ENCODE measurements at regions not wholly inside any gene's neighbourhood (a gene's known extent, or its start where the extent isn't known, plus 50 kb on each side); places are given as distances from the start of the nearest gene placed in this dataset.

DNA sequence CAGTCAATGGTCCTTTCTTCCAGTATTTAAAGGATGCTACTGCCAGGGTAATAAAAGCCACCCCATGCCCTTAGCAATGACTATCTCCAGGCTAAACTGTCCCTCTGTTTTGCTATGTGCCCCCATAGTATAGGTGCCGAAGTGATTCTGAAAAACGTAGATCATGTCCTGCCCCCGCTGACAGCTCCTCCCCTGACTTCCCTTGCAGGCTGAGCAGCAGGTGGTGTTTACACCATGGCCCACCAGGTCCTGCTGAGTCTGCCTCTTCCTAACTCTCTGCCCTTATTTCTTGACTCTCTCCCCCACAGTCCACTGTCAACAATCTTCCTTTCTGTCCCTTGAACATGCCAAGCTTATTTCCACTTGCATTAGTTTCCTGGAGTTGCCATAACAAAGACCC is 352.5 kb upstream of the TSHZ2 start:
- no peak for DNase-seq

DNA sequence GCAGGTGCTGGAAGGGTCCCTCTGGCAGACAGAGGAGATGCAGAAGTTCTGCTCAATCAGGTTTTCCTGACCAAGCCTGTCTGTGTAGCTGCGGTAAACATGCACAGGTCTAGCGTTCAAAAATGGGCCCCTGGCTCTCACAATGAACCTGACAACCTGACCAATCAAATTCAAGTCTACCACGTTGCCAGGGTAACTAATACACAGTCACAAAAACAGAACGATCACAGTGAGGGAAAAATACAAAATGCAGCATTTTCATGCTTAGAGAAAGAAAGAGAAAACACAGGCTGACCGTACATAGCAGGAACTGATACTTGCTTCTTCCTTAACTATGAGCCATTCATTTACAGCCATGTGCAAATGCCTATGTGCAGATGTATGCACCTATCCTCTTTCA is 353.1 kb upstream of the TSHZ2 start:
- no peak for DNase-seq

GRCh38 chr20:52616629-52617028 is 355.5 kb upstream of the TSHZ2 start:
- no peak for DNase-seq

GRCh38 chr20:52614051-52614863 is 357.9 kb upstream of the TSHZ2 start:
- DNase-seq = no peak

- no peak for DNase-seq
Observed at GRCh38 chr20:52612046-52612632, 360.0 kb upstream of the TSHZ2 start.

DNA sequence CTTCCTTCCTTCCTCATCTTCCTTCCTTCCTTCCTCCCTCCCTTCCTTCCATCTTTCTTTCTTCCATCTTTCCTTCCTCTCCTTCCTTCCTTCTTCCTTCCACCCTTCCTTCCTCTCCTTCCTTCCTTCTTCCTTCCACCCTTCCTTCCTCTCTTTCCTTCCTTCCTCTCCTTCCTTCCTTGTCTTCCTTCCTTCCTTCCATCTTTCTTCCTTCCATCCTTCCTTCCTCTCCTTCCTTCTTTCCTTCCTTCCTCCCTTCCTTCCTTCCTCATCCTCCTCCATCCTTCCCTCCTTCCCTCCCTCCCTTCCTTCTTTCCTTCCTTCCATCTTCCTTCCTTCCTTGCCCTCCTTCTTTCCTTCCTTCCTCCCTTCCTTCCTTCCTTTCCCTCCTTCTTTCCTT is 361.4 kb upstream of the TSHZ2 start:
- no peak for DNase-seq

DNA sequence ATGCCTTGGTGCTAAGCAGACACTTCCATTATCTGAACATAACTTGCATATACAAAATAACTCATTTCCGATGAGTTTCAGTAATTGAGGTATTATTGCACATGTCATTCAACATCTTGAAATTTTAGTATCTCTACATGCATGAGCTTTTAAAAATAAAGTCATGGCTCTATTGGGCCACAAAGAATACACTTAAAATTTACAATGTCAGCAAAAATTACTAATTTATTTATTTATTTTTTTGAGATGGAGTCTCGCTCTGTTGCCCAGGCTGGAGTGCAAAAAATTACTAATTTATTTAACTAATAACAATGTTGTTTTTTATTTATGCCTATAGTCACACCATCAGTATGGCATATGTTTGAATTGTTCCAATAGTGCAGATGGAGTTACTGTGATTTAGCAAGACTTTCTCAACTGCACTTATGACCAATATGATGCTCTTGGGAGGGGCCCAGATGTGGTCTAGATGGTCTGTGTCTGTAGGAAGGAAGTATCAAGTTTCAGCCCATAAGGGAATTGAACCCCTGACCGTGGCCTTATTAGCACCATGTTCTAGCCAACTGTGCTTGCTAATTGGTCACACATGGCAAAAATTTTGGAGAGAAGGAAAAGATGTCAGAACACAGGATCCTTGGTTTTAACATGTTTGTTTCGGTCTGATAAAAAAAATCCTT is 370.7 kb upstream of the TSHZ2 start:
- DNase-seq = no peak

- DNase-seq = no peak
Observed at GRCh38 chr20:52596256-52596655, 375.9 kb upstream of the TSHZ2 start.

DNA sequence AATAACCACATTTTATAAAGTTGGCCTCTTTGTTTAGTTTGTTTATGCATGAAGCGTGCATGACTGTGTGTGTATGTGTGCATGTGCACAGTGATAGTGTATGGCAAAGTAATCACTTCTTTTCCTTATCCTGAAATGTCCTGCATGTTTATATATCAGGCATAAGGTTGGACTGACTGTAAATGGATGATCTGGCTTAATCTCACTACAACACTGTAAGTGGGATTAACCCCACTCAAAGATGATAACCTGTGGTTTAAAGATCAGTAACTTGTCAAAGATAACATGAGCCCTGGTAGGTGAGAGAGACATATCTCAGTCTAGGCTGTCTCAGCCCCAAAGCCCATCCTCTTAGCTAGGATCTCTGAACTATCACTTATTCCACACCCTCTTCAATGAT is 376.6 kb upstream of the TSHZ2 start:
- no peak for DNase-seq

- DNase-seq = no peak
Observed at GRCh38 chr20:52593654-52594053, 378.5 kb upstream of the TSHZ2 start.

- DNase-seq = no peak
Observed at GRCh38 chr20:52592567-52592966, 379.6 kb upstream of the TSHZ2 start.

GRCh38 chr20:52590100-52590499 is 382.1 kb upstream of the TSHZ2 start:
- no peak for DNase-seq

GRCh38 chr20:52589251-52589812 is 382.8 kb upstream of the TSHZ2 start:
- DNase-seq = no peak

DNA sequence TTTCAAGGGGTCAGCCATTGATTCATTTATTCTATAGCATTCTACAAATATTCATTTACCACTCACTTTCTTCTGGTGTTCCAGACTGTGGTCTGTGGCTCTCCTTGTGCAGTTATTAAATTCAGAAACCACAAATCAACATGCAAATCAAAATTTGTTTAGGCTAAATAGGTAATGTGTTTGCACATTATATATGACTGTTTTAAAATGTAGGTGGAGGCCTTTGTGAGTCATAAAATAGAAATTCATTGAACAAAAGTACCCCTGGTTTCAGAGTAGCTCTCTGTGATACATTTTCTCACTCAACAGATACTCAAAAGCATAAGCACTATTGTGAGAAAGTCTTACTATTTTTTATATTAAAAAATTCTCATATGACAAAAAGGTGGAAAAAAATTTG is 385.5 kb upstream of the TSHZ2 start:
- no peak for DNase-seq

DNA sequence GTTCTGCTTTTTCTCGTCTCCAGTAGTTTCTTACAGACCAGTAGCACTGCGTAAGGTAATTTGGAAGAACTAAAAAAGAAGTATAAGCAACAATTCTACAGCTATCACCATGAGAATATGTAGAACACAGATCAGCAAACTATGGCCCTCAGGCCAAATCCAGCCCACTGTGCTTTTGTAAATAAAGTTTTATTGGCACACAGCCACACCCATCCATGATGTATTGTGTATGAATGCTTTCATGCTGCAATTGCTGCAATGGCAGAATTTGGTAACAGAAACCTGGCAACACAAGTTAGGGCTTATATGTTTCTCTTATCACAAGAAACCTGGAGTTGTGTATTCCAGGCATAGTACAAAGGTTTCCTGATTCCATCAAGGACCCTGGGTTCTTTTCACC is 386.8 kb upstream of the TSHZ2 start:
- DNase-seq = no peak

DNA sequence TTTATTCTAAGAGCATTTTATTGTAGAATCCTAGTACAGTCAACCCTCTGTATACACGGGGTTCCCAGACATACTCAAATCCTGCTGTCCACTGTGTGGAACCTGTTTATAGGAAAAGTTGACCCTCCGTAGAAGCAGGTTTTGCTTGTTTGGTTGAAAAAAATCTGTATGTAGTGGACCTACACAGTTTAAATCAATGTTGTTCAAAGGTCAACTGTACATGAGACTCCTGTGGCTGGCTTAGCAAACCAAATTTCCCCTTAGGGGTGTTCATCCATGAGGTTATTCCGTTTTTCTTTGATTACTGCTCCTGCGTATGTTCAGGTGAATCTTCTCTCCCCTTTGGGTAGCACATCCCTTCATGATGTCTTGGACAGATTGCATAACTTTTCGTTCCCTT is 387.0 kb upstream of the ZFP64 start:
- no peak for DNase-seq

DNA sequence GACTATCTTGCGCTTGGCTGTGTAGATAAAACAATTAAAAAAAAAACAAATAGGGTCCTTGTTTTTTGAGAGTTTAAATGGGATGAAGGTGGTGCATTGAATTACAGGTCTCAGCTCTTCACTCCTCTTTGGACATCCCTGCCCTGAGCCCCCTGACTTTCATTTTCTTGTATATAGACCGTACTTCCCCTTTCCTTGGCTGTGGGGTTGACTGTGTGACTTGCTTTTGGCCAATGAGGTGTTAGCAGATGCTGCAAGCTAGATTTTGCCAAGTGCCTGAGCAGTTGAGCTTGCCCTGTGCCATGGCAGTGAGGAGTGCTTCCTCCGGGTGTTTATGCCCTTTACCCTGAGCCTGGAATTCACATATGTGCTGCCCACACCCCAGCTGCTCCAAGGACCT is 386.1 kb upstream of the ZFP64 start:
- no peak for DNase-seq

GRCh38 chr20:52572687-52573086 is 381.1 kb upstream of the ZFP64 start:
- no peak for DNase-seq

GRCh38 chr20:52569201-52569600 is 377.6 kb upstream of the ZFP64 start:
- no peak for DNase-seq

DNA sequence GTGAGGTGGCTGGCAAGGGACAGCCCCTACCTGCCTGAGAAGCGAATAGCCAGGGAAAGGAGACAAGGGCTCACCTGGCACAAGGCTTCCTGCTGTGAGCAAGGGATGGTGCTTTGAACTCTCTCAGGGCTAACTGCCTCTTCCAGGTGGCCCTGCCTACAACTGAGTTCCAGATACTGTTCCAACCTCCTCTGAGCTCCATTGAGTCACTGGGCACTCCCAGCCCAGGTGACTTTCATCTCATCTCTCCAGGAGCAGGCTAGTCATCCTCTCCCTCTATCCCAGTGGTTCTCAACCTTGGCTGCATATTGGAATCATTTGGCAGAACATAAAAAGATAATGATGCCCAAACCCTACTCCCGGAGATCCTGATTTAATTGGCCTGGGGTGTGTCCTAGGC is 374.0 kb upstream of the ZFP64 start:
- DNase-seq = no peak

- DNase-seq = no peak
Observed at GRCh38 chr20:52564594-52564993, 373.0 kb upstream of the ZFP64 start.

GRCh38 chr20:52552181-52552872 is 360.7 kb upstream of the ZFP64 start:
- no peak for DNase-seq

DNA sequence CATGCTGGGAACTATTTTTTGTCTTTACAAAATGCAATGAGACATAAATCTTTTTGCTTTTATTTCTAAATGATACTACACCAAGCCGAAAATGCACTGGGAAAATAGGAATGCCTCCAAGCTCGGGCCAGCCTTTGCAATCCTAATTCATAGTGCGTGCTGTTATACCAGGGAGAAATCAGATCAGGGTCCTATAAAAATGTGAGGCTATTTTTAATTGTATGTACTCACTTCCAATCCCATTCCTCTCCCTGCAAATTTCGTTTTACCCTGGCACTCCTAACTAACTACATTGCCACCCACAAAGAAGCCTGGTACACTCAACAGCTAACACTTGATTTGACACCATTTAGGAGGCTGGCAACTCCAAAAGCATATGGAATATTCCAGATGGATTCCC is 350.6 kb upstream of the ZFP64 start:
- DNase-seq = no peak
